ENCODE measurements at regions not wholly inside any gene's neighbourhood (a gene's known extent, or its start where the extent isn't known, plus 50 kb on each side); places are given as distances from the start of the nearest gene placed in this dataset.

DNA sequence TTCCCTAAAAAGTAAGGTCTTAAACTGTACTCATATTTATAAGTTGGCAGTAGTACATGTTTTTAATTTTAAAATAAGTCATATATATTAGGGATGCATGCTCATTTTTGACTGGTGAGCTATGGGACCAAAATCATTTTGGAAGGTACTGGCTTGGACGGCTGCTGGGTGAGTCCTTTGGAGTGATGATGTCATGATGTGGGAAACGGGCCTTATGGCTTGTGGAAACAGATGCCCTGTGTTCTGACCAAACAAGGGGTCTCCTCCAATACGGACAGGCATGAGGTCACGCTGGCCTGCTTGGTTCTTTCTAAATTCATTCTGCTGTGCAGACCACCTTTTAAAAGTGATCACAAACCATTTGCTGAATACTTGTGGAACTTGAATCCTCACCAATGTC lies 109.2 kb upstream of the MGAT5 start:
- DNase-seq (ENCODE audit: low read depth), result no peak

DNA sequence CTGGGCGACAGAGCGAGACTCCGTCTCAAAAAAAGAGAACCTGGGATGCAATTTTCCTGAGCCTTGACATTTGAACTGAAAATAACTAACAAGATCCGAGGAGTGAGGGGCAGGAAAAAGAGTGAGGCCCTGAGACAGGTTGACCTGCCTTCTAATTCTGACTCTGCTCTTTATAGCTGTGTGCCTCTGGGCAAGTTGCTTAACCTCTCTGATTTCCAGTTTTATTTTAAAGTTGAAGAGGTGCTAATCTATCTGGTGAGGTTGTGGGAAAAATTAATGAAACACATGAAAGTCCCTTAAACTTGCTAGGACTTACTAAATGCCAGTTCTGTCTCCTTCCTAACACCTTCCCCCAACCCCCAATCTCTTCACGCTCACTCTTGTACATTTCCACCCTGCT lies 108.4 kb upstream of the MGAT5 start:
- DNase-seq (ENCODE audit: low read depth), result no peak

DNA sequence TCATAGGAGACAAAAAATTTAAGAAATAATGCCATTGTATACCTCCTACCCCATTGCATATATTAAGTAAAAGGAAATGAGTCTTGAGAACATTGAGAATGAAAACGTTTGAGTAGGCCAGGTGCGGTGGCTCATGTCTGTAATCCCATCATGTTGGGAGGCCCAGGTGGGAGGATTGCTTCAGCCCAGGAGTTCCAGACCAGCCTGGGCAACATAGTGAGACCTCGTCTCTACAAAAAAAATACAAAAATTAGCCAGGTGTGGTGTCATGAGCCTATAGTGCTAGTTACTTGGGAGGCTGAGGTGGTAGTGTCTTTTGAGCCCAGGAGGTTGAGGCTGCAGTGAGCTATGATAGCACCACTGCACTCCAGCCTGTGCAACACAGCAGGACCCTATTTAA lies 107.7 kb upstream of the MGAT5 start:
- no peak for DNase-seq (ENCODE audit: low read depth)

DNA sequence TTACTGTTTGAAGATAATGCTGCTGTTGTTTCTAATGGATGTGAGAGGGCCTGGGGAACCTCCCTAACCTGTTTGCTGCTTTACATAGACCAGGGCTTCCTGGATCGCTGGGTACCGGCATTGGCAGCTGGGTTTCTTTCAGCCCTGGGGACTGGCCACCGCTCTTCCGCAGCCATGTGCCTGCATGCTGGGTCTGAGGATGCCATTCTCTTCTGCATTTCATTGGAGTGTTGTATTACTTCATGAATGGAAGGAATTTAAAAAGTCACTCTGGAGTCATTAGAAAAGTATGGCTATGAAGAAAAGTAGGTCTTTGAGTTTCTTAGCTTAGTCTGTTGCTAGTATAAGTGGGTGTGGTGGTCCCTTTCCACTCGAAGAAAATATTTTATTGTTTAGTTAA lies 107.3 kb upstream of the MGAT5 start:
- DNase-seq (ENCODE audit: low read depth), result no peak

DNA sequence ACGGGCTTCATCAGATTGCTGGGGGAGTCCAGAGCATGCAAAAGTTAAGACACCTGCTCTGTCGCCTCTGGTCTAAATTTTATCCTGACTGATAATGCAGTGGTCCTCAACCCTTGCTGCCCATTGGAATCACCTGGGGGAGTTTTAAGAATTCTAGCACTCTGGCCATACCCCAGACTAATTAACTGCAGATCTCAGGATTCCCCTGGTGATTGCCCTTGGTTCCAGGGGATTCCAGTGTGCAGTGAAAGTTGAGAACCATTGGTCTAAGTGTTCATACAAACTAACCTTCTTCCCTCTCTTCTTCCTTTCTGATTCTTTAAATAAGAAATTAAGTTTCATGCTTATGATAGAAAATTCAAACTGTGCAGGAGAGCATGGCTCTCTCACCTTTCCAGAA lies 105.7 kb upstream of the MGAT5 start:
- DNase-seq (ENCODE audit: low read depth), result no peak

DNA sequence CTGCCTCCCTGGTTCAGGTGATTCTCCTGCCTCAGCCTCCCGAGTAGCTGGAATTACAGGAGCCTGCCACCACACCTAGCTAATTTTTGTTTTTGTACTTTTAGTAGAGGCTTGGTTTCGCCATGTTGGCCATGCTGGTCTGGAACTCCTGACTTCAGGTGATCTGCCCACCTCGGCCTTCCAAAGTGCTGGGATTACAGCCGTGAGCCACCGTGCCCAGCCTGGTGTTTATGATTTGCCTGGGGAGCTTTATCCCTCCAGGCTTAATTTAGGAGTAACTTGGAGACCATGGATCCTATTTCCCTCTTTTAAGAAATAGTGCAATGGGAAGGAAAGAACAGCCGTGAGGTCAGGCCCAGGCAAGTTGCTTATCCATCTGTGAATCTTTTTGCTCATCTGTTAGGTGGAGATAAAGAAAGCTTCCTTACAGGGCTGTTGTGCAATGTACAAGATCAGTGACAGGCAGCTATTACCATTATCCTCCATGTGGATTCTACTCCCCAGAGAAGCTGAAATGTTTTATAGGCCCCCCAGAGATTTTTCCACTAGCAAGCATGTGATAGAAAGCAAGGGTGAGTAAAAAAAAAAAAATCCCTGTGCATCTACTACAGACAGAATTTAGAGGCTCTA lies 104.9 kb upstream of the MGAT5 start:
- DNase-seq (ENCODE audit: low read depth), result peak; percentile 73

DNA sequence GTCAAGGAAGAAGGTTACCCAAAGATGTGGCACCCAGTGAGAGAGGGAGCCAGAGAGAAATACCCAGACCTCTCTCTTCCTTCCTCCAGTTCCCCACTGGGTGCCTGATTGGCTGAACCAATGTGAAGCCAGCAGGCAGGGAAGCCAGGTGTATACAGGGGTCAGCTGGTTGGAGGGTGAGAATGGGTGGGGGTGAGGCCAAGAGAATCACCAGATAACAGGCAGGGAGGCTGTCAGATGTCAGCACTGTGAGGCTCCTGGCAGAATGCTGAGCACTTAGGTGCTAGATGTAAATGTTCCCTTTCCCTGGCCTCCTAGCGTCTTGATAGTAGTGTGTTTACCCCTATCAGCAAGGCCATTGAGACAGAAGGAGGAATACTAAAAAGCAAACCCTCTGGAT lies 104.0 kb upstream of the MGAT5 start:
- no peak for DNase-seq (ENCODE audit: low read depth)

DNA sequence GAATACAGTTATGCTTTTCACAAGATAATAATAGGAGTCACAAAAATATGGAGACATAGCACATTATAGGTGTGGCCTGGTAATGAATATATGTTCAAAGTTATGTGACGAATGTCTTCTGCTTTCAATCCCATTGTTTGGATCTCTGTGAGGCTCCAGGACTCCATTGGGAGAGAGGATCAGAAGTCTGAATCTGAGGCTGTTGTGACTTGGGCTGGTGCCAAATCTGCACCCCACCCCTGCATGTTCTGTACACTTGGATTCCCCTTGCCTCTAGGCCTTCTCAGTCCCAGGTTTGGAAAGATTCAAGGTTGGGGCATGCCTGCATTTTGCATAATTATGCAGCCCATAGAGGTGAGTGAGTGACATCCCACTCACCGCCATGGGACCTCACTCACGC lies 103.1 kb upstream of the MGAT5 start:
- no peak for DNase-seq (ENCODE audit: low read depth)

DNA sequence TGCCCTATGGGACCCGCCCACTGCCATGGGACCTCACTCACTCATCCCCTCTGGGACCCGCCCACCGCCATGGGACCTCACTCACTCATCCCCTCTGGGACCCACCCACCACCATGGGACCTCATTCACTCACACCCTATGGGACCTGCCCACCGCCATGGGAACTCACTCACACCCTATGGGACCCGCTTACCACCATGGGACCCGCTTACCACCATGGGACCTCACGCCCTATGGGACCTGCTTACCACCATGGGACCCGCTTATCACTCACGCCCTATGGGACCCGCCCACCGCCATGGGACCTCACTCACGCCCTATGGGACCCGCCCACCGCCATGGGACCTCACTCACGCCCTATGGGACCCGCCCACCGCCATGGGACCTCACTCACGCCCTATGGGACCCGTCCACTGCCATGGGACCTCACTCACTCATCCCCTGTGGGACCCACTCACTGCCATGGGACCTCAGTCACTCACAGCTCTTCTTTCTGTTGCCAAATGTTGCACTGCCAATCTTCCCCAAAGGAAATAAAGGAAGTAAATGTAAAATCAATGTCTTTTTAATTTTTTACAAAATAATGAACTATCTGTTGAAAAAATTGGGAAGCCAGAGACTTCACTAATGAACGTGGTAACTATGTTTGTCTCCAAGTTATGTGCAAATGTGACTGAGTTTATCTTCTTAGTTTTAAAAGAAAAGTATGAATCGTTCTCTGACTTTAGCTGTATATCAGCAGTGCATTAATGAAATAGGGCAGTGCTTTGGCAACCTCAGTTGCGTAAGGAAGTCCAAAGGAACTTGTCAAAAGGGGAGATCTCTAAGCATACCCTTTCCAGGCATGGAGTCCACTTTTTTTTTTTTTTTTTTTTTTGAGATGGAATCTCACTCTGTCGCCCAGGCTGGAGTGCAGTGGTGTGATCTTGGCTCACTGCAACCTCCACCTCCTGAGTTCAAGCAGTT lies 101.5 kb upstream of the MGAT5 start:
- DNase-seq (ENCODE audit: low read depth), result peak; percentile 58

DNA sequence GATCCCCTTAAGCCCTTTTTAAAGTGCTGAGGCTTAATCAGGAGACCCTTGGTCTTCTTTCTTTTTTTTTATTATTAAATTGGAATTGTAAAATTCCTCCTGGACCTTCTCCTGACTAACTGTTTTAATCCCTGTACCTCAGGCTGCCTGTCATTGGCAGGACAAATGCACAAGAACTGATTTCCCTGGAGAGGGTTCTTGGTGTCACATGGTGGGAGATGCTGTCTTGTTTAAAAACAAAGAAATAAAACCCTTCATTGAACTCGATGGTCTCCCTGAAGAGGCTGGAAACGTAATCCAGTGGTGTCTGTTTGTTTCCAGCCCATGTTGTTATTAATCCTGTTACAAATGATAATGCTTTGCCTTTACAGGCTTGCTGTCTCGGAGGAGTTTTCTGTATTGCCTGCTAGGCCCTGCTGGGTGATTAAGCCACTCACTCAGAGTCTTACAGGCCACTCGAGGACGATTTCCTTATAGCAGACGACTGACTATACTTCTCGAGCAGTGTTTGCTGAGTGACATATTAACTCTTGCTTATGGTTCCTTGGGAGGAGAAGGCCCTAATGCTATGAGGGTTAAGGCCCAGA lies 100.5 kb upstream of the MGAT5 start:
- no peak for DNase-seq (ENCODE audit: low read depth)

DNA sequence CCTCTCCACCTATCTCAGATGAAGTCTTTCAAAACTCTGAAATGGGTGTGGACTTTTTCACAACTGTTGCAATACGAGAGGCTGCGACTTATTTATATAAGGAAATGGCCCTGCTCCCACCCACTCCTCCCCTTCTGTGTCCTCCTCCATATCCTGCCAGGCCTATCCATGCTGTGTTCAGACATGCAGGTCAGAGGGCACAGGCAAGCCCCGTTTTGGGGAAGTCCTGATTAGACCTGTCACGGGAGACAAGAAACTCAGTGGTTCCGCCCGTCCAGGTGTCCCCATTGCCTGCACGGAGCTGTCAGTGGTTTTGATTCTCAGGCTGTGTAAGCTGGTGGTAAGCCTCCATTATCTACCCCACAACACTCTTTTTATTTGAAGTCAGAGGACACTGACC lies 99.6 kb upstream of the MGAT5 start:
- no peak for DNase-seq (ENCODE audit: low read depth)

DNA sequence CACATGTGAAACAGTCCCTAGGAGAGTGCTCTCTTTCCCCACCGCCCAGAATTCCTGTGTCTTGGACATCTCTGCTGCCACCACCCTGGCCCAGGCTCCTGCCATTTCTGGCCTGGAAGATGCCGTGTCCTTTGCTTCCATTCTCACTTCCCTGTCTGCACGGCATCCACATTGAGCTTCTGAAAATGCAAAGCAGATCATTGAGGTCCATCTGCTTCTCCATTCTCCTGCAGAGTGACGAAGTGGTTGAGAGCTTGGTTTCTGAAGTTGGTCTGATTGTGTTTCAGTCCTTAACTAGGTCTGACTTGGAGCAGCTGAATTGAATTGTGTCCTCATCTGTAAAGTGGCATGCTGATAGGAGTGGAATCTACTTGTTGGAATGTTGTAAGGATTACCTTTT lies 98.7 kb upstream of the MGAT5 start:
- DNase-seq (ENCODE audit: low read depth), result no peak

DNA sequence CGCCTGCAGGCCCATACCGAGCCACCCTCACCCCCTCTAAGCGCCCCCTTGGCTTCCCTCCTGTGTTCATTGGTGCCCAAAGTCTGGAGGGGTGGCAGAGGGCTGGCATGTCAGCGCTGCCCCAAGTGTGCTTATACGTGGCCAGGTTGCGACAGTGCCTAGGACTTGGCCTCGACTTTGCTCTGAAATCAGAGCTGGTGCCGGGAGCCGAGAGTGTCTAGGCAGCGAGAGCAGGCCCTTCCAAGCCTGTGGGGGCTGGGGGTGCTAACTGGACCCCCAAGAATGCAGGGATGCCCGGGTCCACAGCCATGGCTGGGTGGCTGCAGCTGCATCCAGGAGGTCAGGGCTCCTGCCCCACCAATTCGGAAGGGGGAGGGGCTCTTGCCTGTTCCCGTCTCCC lies 95.6 kb upstream of the MGAT5 start:
- DNase-seq (ENCODE audit: low read depth), result no peak

DNA sequence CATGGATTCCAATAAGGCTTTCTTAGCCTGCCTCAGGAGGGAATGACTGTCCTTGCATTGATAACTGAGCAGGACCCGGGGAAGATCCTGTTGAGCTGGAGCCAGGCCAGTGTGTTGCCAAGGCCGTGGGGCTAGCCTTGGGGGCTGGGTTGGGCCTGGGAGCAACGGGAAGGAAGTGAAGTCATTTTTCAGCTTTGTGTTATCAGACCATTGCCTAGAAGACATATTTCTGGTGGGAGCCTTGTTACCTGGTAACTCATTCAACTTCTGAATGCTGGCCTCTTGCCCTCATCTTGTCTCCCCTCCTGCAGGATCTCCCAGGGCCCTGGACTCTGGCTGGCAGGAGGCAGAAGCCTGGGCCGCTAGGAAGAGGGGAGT lies 92.7 kb upstream of the MGAT5 start:
- peak; percentile 32 for DNase-seq (ENCODE audit: low read depth)

DNA sequence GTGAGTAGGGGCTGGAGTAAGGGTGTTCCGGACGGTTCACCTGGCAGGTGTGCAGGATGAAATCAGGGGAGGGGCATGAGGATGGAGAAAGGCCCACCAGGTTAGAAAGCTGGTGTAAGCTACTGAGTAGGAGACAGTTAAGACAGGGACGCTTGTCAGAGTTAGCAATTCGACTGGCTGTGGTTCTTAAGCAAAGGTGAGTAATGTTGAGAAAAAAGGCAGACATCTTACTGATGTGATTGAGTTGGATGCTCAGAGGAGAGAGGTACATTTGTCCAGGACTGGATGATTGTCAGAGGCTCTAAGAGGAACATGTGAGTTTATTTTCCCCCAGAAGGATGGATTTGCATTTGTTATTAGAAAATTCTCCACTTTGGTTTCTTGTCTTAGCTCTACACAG lies 90.5 kb upstream of the MGAT5 start:
- DNase-seq (ENCODE audit: low read depth), result no peak

DNA sequence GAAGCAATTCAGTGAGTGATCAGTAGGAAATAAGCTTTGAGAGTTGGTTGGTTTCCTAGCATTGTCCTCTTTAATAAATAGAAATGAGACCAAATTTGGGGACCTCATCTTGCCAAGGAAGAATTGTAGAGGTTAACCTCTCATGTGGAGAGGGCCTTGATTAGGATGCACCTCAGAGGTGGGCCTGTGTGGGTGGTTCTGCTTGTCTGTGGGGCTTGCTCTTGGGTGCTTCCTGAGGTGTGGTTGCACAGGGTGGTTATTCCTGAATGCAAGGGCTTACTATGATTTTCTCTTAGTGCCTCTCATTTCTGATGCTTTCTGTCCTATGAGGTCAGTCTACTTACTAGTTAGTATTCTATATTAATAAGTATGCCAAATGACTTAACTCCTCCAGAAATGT lies 89.6 kb upstream of the MGAT5 start:
- no peak for DNase-seq (ENCODE audit: low read depth)

DNA sequence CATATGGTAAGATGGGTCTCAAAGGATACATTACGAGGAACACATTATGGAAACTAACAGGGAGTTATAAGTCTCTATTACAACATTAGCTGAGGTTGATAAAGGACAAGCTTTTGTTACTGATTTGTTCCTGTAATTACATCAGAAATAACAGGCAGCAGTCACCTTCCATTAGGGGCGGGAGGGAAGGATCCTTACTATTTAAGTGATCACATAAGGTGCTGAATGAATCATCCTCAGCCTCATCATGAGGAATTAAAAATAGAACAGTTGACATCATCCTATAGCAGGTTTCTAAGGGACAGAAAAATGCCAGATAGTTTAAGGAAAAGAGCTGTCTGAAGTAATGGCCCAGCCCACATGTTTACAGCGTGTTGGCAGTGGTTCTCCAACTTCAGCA lies 86.9 kb upstream of the MGAT5 start:
- no peak for DNase-seq (ENCODE audit: low read depth)

DNA sequence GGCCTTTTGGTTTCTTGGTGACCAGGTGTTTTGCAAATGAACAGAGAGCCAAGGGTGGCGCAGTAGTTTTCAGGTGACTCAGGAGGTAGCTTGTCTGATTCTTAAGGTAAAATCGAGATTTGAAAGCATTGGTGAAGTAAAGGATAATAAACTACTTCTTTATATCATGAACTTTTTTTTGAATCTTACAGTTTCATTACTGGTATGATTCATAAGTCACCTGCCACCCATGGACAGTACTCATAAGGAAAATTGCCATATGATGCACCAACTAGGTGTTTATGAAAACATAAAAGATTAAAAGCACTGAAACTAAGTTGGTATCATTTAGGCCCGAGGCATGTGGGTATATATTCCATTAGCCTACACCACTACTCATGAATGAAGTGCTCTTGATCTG lies 84.1 kb upstream of the MGAT5 start:
- no peak for DNase-seq (ENCODE audit: low read depth)

DNA sequence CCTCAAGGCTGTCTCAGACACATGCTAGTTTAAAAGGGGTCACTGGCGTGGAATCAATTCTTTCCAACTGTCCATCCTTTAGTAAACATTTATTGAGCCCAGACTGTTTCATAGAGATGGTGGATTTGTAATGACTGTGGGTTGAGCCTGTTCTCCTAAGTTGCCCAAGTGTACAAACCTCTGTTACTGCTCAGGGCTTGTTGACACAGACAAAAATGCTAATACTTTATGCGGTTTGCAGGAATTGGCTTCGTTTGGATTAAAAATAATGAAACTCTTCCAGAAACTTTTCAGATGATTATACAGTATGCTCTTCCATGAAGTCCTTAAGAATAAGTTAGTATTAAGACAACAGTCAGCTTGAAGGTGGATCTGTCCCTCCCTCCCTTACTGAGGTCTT lies 83.6 kb upstream of the MGAT5 start:
- peak; percentile 24 for DNase-seq (ENCODE audit: low read depth)

DNA sequence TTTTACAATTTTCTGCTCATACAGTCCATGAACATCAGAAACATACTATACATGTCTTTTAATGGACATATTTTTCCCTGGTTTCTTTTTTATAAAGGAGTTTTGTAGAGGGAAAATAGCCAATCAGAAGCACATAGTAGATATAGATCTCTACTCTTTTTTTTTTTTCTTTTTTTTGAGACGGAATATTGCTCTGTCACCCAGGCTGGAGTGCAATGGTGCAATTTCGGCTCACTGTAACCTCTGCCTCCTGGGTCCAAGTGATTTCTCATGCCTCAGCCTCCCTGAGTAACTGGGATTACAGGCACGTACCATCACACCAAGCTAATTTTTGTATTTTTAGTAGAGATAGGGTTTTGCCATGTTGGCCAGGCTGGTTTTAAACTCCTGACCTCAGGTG lies 83.2 kb upstream of the MGAT5 start:
- DNase-seq (ENCODE audit: low read depth), result no peak

DNA sequence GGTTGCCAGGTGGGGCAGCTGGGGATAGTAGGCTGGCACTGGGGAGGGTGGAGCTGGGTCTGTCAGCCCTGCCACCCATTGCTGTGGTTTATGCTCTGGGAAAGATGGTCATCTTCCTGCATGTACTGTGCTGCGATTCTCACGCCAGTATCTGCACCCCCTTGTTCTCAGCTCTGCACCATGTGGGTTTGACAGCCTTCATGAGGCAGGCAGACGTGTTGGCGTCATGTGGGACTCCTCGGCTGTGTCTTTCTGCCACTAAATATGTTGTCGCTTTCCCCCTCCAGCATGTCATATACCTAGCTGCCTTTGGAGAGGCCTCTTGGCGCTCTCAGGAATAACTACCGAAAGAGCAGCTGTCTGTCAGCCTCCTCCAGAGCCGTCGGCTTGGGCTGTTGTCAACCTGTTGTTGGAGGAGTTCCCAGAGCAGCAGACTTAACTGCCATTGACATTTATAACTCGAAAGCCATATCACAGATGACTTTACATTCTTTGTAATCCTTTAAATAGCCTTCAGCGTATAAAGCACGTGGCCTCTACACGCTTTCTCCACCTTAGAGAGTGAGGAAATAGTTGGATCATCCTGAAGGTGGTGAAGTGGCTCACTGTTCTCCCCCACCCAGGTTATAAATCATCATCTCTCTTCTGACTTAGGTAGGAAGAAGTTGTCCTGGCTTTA lies 80.4 kb upstream of the MGAT5 start:
- DNase-seq (ENCODE audit: low read depth), result peak; percentile 16

DNA sequence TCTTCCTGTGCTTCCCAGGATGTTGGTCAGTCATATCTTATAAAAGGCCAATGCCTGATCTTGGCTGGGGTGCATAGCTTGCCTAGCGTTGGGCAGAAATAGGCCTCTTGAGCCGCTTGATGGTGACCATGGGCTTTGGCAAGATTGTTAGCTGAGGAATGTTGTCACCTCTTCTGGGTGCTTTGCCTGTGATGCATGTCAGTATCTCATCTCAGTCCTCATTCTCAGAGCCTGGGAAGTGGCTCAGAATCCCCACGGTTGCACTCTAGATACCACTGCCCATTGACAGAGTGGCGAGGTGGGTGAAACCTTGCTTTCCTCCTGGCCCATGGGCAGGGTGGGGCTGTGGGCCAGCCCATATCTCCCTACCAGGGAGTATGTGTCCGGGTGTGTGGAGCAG lies 79.2 kb upstream of the MGAT5 start:
- no peak for DNase-seq (ENCODE audit: low read depth)

DNA sequence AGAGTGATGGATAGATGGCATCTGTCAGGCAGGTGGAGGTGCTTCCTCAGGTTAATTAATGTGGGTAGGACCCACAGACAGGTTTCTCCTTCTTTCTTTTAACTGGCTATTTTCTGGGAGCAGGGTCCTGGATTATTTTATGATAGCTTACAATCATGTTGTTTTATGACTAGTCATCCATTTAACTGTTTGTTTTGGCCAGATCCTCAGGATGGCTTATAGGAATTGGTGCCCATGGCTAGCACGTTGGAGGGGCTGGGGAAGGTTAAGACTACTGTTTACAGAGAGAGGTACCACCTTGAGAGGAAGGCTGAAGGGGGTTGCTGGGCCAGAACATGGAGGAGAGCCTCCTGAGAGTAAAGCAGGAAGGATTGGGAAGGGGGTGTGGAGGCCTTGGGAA lies 78.0 kb upstream of the MGAT5 start:
- no peak for DNase-seq (ENCODE audit: low read depth)
